Activated B cell treated with CpG ODN at 0.5 μM for 24 hours (primary cell): ENCODE measurements at regions not wholly inside any gene's neighbourhood (a gene's known extent, or its start where the extent isn't known, plus 50 kb on each side); places are given as distances from the start of the nearest gene placed in this dataset.

Experiments
- ATAC-seq: fragments of 200-7000 bp; cut with Tn5 transposase; one replicate; pipeline ENCODE4 v1.10.0; 2021; ENCODE audit warnings: low read depth, mild to moderate bottlenecking, moderate library complexity
- CTCF ChIA-PET: fragments of 350-600 bp; sonication (Branson Sonifier 250); formaldehyde crosslinking; loops from one replicate; lab custom pipeline; 2021; ENCODE audit warnings: antibody characterized with exemption; lab: Charles Lee
- POLR2A ChIA-PET: fragments of 350-600 bp; sonication (Branson Sonifier 250); formaldehyde crosslinking; loops from one replicate; lab custom pipeline; 2021; ENCODE audit warnings: antibody characterized with exemption; lab: Charles Lee
- DNase-seq: peaks from one replicate; pipeline ENCODE4 v3.0.0; 2022
- H3K27ac Mint-ChIP-seq: one replicate; pipeline ENCODE4 v1.8.0; 2020; ENCODE audit warnings: mixed read lengths
- H3K27me3 Mint-ChIP-seq: one replicate; pipeline ENCODE4 v1.8.0; 2021; ENCODE audit warnings: mixed read lengths
- H3K36me3 Mint-ChIP-seq: one replicate; pipeline ENCODE4 v1.8.0; 2021; ENCODE audit warnings: low read depth, mixed read lengths
- H3K4me1 Mint-ChIP-seq: one replicate; pipeline ENCODE4 v1.8.0; 2021; ENCODE audit warnings: mixed read lengths
- H3K4me3 Mint-ChIP-seq: one replicate; pipeline ENCODE4 v1.8.0; 2020; ENCODE audit warnings: mild to moderate bottlenecking, mixed read lengths
- H3K9me3 Mint-ChIP-seq: one replicate; pipeline ENCODE4 v1.8.0; 2020; ENCODE audit warnings: mixed read lengths
- intact Hi-C: fragments of 100-400 bp; cut with micrococcal nuclease; formaldehyde crosslinking; loops from one replicate; pipeline ENCODE4 v1.15.1; 2024
- TF ChIP-seq, protein P1 (sequence below): fragments of 200-600 bp; IDR thresholded peaks from one replicate; pipeline ENCODE4 v1.8.0; 2022; ENCODE audit warnings: antibody characterized with exemption, mild to moderate bottlenecking

GRCh38 chr1:245087723-245088122, 67.1 kb upstream of the KIF26B start:
- no peak overlapping the region for H3K4me3 Mint-ChIP-seq
- intact Hi-C loops, result no loop called here
- no peaks in the 10 kb centered on the region for H3K4me1 Mint-ChIP-seq
- ChIA-PET CTCF (no interaction called here), POLR2A (no interaction called here)
- H3K27ac Mint-ChIP-seq, result no peak overlapping the region
- ATAC-seq (no peak), DNase-seq (no peak)
- TF ChIP-seq, protein P1, sequence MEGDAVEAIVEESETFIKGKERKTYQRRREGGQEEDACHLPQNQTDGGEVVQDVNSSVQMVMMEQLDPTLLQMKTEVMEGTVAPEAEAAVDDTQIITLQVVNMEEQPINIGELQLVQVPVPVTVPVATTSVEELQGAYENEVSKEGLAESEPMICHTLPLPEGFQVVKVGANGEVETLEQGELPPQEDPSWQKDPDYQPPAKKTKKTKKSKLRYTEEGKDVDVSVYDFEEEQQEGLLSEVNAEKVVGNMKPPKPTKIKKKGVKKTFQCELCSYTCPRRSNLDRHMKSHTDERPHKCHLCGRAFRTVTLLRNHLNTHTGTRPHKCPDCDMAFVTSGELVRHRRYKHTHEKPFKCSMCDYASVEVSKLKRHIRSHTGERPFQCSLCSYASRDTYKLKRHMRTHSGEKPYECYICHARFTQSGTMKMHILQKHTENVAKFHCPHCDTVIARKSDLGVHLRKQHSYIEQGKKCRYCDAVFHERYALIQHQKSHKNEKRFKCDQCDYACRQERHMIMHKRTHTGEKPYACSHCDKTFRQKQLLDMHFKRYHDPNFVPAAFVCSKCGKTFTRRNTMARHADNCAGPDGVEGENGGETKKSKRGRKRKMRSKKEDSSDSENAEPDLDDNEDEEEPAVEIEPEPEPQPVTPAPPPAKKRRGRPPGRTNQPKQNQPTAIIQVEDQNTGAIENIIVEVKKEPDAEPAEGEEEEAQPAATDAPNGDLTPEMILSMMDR, result no peak
- H3K9me3 Mint-ChIP-seq, result no peaks in the 10 kb centered on the region
- H3K27me3 Mint-ChIP-seq, result no peaks in the 10 kb centered on the region
- peaks cover 3% of the 10 kb centered on the region for H3K36me3 Mint-ChIP-seq

GRCh38 chr1:245086389-245086969, 68.3 kb upstream of the KIF26B start:
- ChIA-PET POLR2A (no interaction called here), CTCF (no interaction called here)
- intact Hi-C loops, result no loop called here
- Mint-ChIP-seq H3K36me3 (peaks cover 3% of the 10 kb centered on the region), H3K4me3 (no peak overlapping the region), H3K27ac (no peak overlapping the region), H3K4me1 (no peaks in the 10 kb centered on the region), H3K9me3 (no peaks in the 10 kb centered on the region), H3K27me3 (no peaks in the 10 kb centered on the region)
- ATAC-seq, result no peak
- no peak for DNase-seq
- TF ChIP-seq, protein P1, result no peak

DNA sequence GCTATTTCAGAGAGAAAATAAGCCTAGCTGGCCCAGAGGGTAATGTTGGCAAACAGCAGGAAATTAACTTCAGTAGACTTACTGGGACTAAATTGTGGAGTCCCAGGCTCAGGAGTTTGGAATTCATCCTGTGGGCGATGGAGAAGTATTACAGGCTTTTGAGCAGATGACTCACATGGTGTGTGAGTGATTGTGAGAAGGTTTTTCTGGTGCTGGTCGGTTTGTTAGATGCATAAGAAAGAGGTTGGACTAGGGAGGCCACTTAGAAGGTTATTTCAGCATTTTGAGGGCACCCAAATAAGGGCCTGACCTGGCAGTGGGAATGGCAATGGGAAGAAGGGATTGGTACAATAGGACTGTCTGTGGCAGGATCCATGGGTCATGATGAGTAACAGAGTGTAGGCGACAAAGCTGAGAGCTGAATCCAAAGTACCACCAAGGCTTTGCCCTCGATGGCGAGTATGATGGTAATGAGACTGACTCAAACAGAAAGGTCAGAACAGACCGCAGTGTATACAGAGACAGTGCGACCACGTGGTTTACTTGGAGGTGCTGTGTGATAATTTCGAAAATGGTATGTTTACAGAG, 69.2 kb upstream of the KIF26B start:
- Mint-ChIP-seq H3K27ac (no peak overlapping the region), H3K4me1 (no peaks in the 10 kb centered on the region), H3K27me3 (no peaks in the 10 kb centered on the region), H3K9me3 (no peaks in the 10 kb centered on the region), H3K36me3 (peaks cover 3% of the 10 kb centered on the region), H3K4me3 (no peak overlapping the region)
- ChIA-PET POLR2A (no interaction called here), CTCF (no interaction called here)
- intact Hi-C loops, result no loop called here
- TF ChIP-seq, protein P1, result no peak
- DNase-seq (no peak), ATAC-seq (no peak)

DNA sequence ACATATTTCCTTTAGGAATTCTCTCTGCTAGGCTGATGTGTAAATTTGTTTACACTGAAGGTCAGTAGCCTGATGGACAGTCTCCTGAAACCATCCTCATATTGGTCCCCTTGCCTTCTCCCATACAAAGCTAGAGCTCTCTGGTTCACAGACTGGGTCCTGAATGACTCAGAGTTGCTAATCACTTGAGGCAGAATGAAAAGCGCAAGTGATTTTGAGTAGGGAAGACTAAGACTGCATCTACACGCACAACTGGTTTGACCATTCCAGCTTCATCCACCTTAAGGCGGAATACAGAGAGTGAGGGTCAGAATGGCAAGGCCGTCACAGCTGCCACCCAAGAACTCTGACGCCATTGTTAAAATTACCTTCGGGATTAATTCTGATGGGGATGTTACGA, 70.2 kb upstream of the KIF26B start:
- TF ChIP-seq, protein P1, result no peak
- ATAC-seq (no peak), DNase-seq (no peak)
- POLR2A ChIA-PET, result no interaction called here
- Mint-ChIP-seq H3K27me3 (no peaks in the 10 kb centered on the region), H3K9me3 (no peaks in the 10 kb centered on the region), H3K27ac (no peak overlapping the region), H3K4me1 (no peaks in the 10 kb centered on the region), H3K36me3 (peaks cover 3% of the 10 kb centered on the region), H3K4me3 (no peak overlapping the region)
- intact Hi-C loops, result no loop called here
- CTCF ChIA-PET, result no interaction called here

DNA sequence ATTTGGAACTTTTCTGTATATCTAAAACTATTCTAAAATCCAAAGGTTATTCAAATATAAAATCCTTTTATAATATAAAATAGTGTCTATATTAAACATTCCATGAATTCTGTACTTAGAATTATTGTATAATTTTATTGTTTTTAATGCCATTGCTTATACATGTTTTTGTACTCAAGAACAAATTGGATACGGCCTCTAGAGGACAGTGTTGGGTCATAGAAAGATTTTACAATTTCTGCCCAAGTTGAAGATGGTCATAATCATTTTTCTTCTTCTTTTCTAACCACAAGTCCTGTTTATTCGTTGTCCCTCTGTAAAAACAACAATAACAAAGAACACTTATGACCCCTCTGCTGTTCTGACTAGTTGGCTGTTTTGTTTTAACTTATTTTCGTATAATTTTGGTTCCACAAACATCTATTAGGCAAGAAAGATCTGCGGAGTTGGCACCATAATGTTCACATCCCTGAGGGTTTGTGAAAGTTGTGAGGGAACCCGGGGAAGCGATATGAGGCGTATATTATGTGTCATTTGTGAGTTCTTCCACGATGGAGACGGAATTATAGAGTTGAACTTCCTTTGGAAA, 75.7 kb upstream of the KIF26B start:
- no peak for DNase-seq
- no peaks in the 10 kb centered on the region for H3K9me3 Mint-ChIP-seq
- no peaks in the 10 kb centered on the region for H3K4me1 Mint-ChIP-seq
- intact Hi-C loops, result loop anchor here (1.0 to 5.0 kb wide), 2 partner anchors 924 to 1038 kb away; no protein-coding TSS in a partner anchor
- no peak for ATAC-seq
- ChIA-PET CTCF (interaction anchor here (0.6 kb wide), 1 partner anchor 1645 kb away, joined by 3 read pairs; the partner anchor contains the start of gene SCCPDH), POLR2A (no interaction called here)
- TF ChIP-seq, protein P1, result no peak
- H3K27me3 Mint-ChIP-seq, result no peaks in the 10 kb centered on the region
- no peak overlapping the region for H3K4me3 Mint-ChIP-seq
- H3K27ac Mint-ChIP-seq, result no peak overlapping the region
- H3K36me3 Mint-ChIP-seq, result no peaks in the 10 kb centered on the region
